Endothelial cell of umbilical vein (primary cell): ENCODE measurements at regions not wholly inside any gene's neighbourhood (a gene's known extent, or its start where the extent isn't known, plus 50 kb on each side); places are given as distances from the start of the nearest gene placed in this dataset.

Experiments
- BruUV-seq: library from RNA; stranded (reverse); fragments of 400-500 nt; replicated peaks from 2 replicates; lab custom pipeline; 2021; lab: Mats Ljungman, UMichigan
- CTCF ChIA-PET: fragments of 300-600, 350-600 bp; sonication (Branson Sonifier 250); formaldehyde crosslinking; loops from one replicate; lab custom pipeline; 2021; ENCODE audit warnings: antibody characterized with exemption, inconsistent platforms; lab: Charles Lee
- POLR2A ChIA-PET: fragments of 300-600, 350-600 bp; sonication (Branson Sonifier 250); formaldehyde crosslinking; loops from one replicate; lab custom pipeline; 2021; ENCODE audit warnings: antibody characterized with exemption, inconsistent platforms; lab: Charles Lee
- DNase-seq: peaks from one replicate; pipeline ENCODE4 v3.0.0-alpha.2; 2011; ENCODE audit warnings: low read depth, low spot score
- FAIRE-seq: peaks from 2 replicates; lab custom pipeline; 2011; peaks lifted over from hg19 to GRCh38; lab: Jason Lieb, UNC
- H2AFZ ChIP-seq: 2 replicates; pipeline ENCODE4 v1.6.0; 2012; ENCODE audit warnings: low read depth, low read length, control low read depth, inconsistent platforms
- H3K27ac ChIP-seq: 2 replicates; pipeline ENCODE4 v1.5.1; 2011; ENCODE audit warnings: low read depth, mild to moderate bottlenecking, control low read depth, low read length, moderate library complexity; ENCODE audit not compliant: insufficient read depth
- H3K27me3 ChIP-seq, 2 experiments: 2 replicates each; pipeline versions ENCODE4 v1.6.0 to v1.6.1; 2011; ENCODE audit warnings: low read length in 2 of 2, mixed read lengths in 1 of 2; ENCODE audit not compliant: control insufficient read depth in 2 of 2, insufficient read depth in 2 of 2
- H3K36me3 ChIP-seq, 2 experiments: 2 replicates in 1 of 2; 3 replicates in 1 of 2; pipeline ENCODE4 v1.5.1; 2011; ENCODE audit warnings: low read length in 2 of 2, mild to moderate bottlenecking in 1 of 2, moderate library complexity in 1 of 2; ENCODE audit not compliant: control insufficient read depth in 2 of 2, insufficient read depth in 2 of 2; ENCODE audit errors: extremely low read depth in 1 of 2
- H3K4me1 ChIP-seq: 3 replicates; pipeline ENCODE4 v1.5.1; 2011; ENCODE audit warnings: mild to moderate bottlenecking, low read length; ENCODE audit not compliant: control insufficient read depth, insufficient read depth; ENCODE audit errors: extremely low read depth
- H3K4me2 ChIP-seq: 2 replicates; pipeline ENCODE4 v1.6.1; 2011; ENCODE audit warnings: low read length, control low read depth, mixed read lengths; ENCODE audit not compliant: insufficient read depth
- H3K4me3 ChIP-seq, 3 experiments: fragments of 200-600 bp in 1 of 3; sonication (generic), shearing (Covaris generic) in 1 of 3; replicated peaks in 1 of 3; 2 replicates each; pipeline ENCODE4 v1.5.1; 2011 to 2016; ENCODE audit warnings: control low read depth in 3 of 3, low read length in 3 of 3, mild to moderate bottlenecking in 2 of 3, inconsistent platforms in 1 of 3, low read depth in 1 of 3, moderate library complexity in 1 of 3; ENCODE audit not compliant: insufficient read depth in 1 of 3
- H3K79me2 ChIP-seq: 2 replicates; pipeline ENCODE4 v1.6.0; 2012; ENCODE audit warnings: low read length, inconsistent platforms; ENCODE audit not compliant: control insufficient read depth, insufficient read depth
- H3K9ac ChIP-seq: replicated peaks from 2 replicates; pipeline ENCODE3; 2011; ENCODE audit warnings: low read length, control low read depth; ENCODE audit not compliant: insufficient read depth; ENCODE audit errors: extremely low read depth
- H3K9me1 ChIP-seq: replicated peaks from 3 replicates; pipeline ENCODE4 v1.6.0; 2011; ENCODE audit warnings: mild to moderate bottlenecking, low read length; ENCODE audit not compliant: control insufficient read depth, insufficient read depth; ENCODE audit errors: extremely low read depth
- H3K9me3 ChIP-seq: replicated peaks from 2 replicates; pipeline ENCODE4 v1.5.1; 2012; ENCODE audit warnings: low read length, inconsistent platforms; ENCODE audit not compliant: control insufficient read depth, insufficient read depth
- H4K20me1 ChIP-seq: replicated peaks from 2 replicates; pipeline ENCODE3; 2011; ENCODE audit warnings: mild to moderate bottlenecking, low read length; ENCODE audit not compliant: control insufficient read depth, insufficient read depth; ENCODE audit errors: extremely low read depth
- CTCF ChIP-seq, 2 donors: IDR thresholded peaks; 1 replicate in 1 of 2; 2 replicates in 1 of 2; pipeline ENCODE4 v1.5.1; 2011; ENCODE audit warnings: low read length in 2 of 2, mild to moderate bottlenecking in 2 of 2, moderate library complexity in 2 of 2, control low read depth in 1 of 2, inconsistent platforms in 1 of 2, low read depth in 1 of 2; ENCODE audit not compliant: insufficient read depth in 1 of 2; ENCODE audit errors: extremely low read depth in 1 of 2
- EZH2 ChIP-seq: IDR thresholded peaks from 2 replicates; pipeline ENCODE4 v1.6.1; 2012; ENCODE audit warnings: borderline replicate concordance, low read depth, mild to moderate bottlenecking, moderate library complexity, low read length, inconsistent platforms; ENCODE audit not compliant: severe bottlenecking
- FOS ChIP-seq: IDR thresholded peaks from 2 replicates; pipeline ENCODE4 v1.6.1; 2011; ENCODE audit warnings: mild to moderate bottlenecking, low read length, moderate library complexity, borderline replicate concordance; ENCODE audit not compliant: insufficient read depth
- GATA2 ChIP-seq: IDR thresholded peaks from 2 replicates; pipeline ENCODE4 v1.7.0; 2011; ENCODE audit warnings: low read depth, mild to moderate bottlenecking, moderate library complexity, mixed read lengths, low read length; ENCODE audit not compliant: insufficient read length, insufficient read depth
- JUN ChIP-seq: IDR thresholded peaks from 2 replicates; pipeline ENCODE4 v1.6.1; 2011; ENCODE audit warnings: borderline replicate concordance, low read depth; ENCODE audit not compliant: insufficient read length, insufficient read depth
- MAX ChIP-seq: IDR thresholded peaks from 2 replicates; pipeline ENCODE4 v1.6.1; 2011; ENCODE audit not compliant: insufficient read depth, insufficient read length
- MYC ChIP-seq: IDR thresholded peaks from one replicate; pipeline ENCODE4 v1.6.1; 2011; ENCODE audit warnings: mild to moderate bottlenecking, low read depth, low read length
- POLR2A ChIP-seq: IDR thresholded peaks from 2 replicates; pipeline ENCODE4 v1.6.1; 2012; ENCODE audit warnings: low read depth, mild to moderate bottlenecking, control low read depth, low read length
- POLR2AphosphoS5 ChIP-seq: IDR thresholded peaks from 2 replicates; pipeline ENCODE4 v1.6.1; 2012; ENCODE audit warnings: low read depth, mild to moderate bottlenecking, control low read depth, low read length, moderate library complexity; ENCODE audit not compliant: insufficient read depth
- dilution Hi-C: fragments of 300-500 bp; cut with MboI; formaldehyde crosslinking; loops from one replicate; pipeline ENCODE4 v1.15.0; 2019; ENCODE audit warnings: low sequenced_read_pairs; ENCODE audit not compliant: extremely low pct_ligation_motif_present
- intact Hi-C: fragments of 100-400 bp; cut with micrococcal nuclease; formaldehyde crosslinking; loops from one replicate; pipeline ENCODE4 v1.10.0; 2022

- H4K20me1 ChIP-seq: no peaks in the 10 kb centered on the region
- BruUV-seq: no TSS peak
- H3K4me1 ChIP-seq: no peaks in the 10 kb centered on the region
- FAIRE-seq (no peak), DNase-seq (no peak)
- H3K4me3 ChIP-seq: no peak overlapping the region
- H2AFZ ChIP-seq: no peak overlapping the region
- TF ChIP-seq POLR2AphosphoS5: no peak
- TF ChIP-seq MYC: no peak
- no peak for TF ChIP-seq JUN
- no peak for TF ChIP-seq FOS
- no peak for TF ChIP-seq POLR2A
- TF ChIP-seq MAX: no peak
- no peak for TF ChIP-seq EZH2
- TF ChIP-seq CTCF (IDR thresholded peaks at IDR 0.05; ENCODE audit: extremely low read depth in 1 of 2, insufficient read depth in 1 of 2, low read depth in 1 of 2, low read length in 2 of 2): no peak
- no peak for TF ChIP-seq GATA2
- H3K9ac ChIP-seq: no peak overlapping the region
- no peak overlapping the region for H3K27ac ChIP-seq
- no peaks in the 10 kb centered on the region for H3K36me3 ChIP-seq
- no peaks in the 10 kb centered on the region for H3K79me2 ChIP-seq
- CTCF ChIA-PET: no interaction called here
- dilution Hi-C loops (no loop called here), intact Hi-C loops (no loop called here)
- no peaks in the 10 kb centered on the region for H3K27me3 ChIP-seq
- no peaks in the 10 kb centered on the region for H3K9me1 ChIP-seq
- no peak overlapping the region for H3K4me2 ChIP-seq
- peaks cover 2% of the 10 kb centered on the region for H3K9me3 ChIP-seq
- POLR2A ChIA-PET: no interaction called here
Measured at GRCh38 chr14:94945615-94946014, 175.7 kb upstream of the GSC start.
